ENCODE measurements at regions not wholly inside any gene's neighbourhood (a gene's known extent, or its start where the extent isn't known, plus 50 kb on each side); places are given as distances from the start of the nearest gene placed in this dataset.

- Histone ChIP-seq H3K36me3 (ENCODE audit: insufficient read depth, low read length) (no peaks in the 10 kb centered on the region), H3K9me3 (ENCODE audit: control insufficient read depth, insufficient read depth, low read length) (no peaks in the 10 kb centered on the region), H3K4me1 (ENCODE audit: insufficient read depth, low read length) (peaks cover 9% of the 10 kb centered on the region; the same call in 1 of the 2 replicates), H3K9ac (ENCODE audit: low read depth, low read length) (no peak overlapping the region)
Observed at GRCh38 chr4:175385797-175386196, 426.3 kb downstream of the GPM6A start.

- H3K36me3 ChIP-seq (ENCODE audit: insufficient read depth, low read length) = no peaks in the 10 kb centered on the region
- no peaks in the 10 kb centered on the region for H3K9me3 ChIP-seq (ENCODE audit: control insufficient read depth, insufficient read depth, low read length)
- no peak overlapping the region; the same call in 1 of the 2 replicates for H3K9ac ChIP-seq (ENCODE audit: low read depth, low read length)
- peaks cover 9% of the 10 kb centered on the region; the same call in 1 of the 2 replicates for H3K4me1 ChIP-seq (ENCODE audit: insufficient read depth, low read length)
Observed at GRCh38 chr4:175386776-175387507, 425.1 kb downstream of the GPM6A start.

GRCh38 chr4:175394208-175394607 lies 417.9 kb downstream of the GPM6A start:
- Histone ChIP-seq H3K9ac (ENCODE audit: low read depth, low read length) (no peak overlapping the region), H3K9me3 (ENCODE audit: control insufficient read depth, insufficient read depth, low read length) (no peaks in the 10 kb centered on the region), H3K4me1 (ENCODE audit: insufficient read depth, low read length) (no peaks in the 10 kb centered on the region), H3K36me3 (ENCODE audit: insufficient read depth, low read length) (no peaks in the 10 kb centered on the region)

- H3K9me3 ChIP-seq (ENCODE audit: control insufficient read depth, insufficient read depth, low read length) = no peaks in the 10 kb centered on the region
Observed at GRCh38 chr4:175405961-175406360, 406.1 kb downstream of the GPM6A start.

GRCh38 chr4:175407926-175408325 lies 404.1 kb downstream of the GPM6A start:
- Histone ChIP-seq H3K9ac (ENCODE audit: low read depth, low read length) (no peak overlapping the region), H3K9me3 (ENCODE audit: control insufficient read depth, insufficient read depth, low read length) (no peaks in the 10 kb centered on the region), H3K4me1 (ENCODE audit: insufficient read depth, low read length) (no peaks in the 10 kb centered on the region; the same call in 1 of the 2 replicates), H3K36me3 (ENCODE audit: insufficient read depth, low read length) (no peaks in the 10 kb centered on the region)

More at GRCh38 chr4:175405961-175406360, 406.1 kb downstream of the GPM6A start:
- Histone ChIP-seq H3K4me1 (ENCODE audit: insufficient read depth, low read length) (no peaks in the 10 kb centered on the region; the same call in 1 of the 2 replicates), H3K36me3 (ENCODE audit: insufficient read depth, low read length) (no peaks in the 10 kb centered on the region), H3K9ac (ENCODE audit: low read depth, low read length) (no peak overlapping the region)

- Histone ChIP-seq H3K4me1 (ENCODE audit: insufficient read depth, low read length) (no peaks in the 10 kb centered on the region; the same call in 1 of the 2 replicates), H3K36me3 (ENCODE audit: insufficient read depth, low read length) (no peaks in the 10 kb centered on the region), H3K9me3 (ENCODE audit: control insufficient read depth, insufficient read depth, low read length) (no peaks in the 10 kb centered on the region; the same call in 1 of the 2 replicates), H3K9ac (ENCODE audit: low read depth, low read length) (no peak overlapping the region)
Observed at GRCh38 chr4:175411251-175411650, 400.8 kb downstream of the GPM6A start.

- Histone ChIP-seq H3K9me3 (ENCODE audit: control insufficient read depth, insufficient read depth, low read length) (no peaks in the 10 kb centered on the region; the same call in 1 of the 2 replicates), H3K9ac (ENCODE audit: low read depth, low read length) (no peak overlapping the region), H3K4me1 (ENCODE audit: insufficient read depth, low read length) (no peaks in the 10 kb centered on the region; the same call in 1 of the 2 replicates), H3K36me3 (ENCODE audit: insufficient read depth, low read length) (no peaks in the 10 kb centered on the region)
Observed at GRCh38 chr4:175412161-175412560, 399.9 kb downstream of the GPM6A start.

- H3K36me3 ChIP-seq (ENCODE audit: insufficient read depth, low read length) = no peaks in the 10 kb centered on the region
- H3K9me3 ChIP-seq (ENCODE audit: control insufficient read depth, insufficient read depth, low read length) = no peaks in the 10 kb centered on the region; the same call in 1 of the 2 replicates
- no peaks in the 10 kb centered on the region; the same call in 1 of the 2 replicates for H3K4me1 ChIP-seq (ENCODE audit: insufficient read depth, low read length)
- H3K9ac ChIP-seq (ENCODE audit: low read depth, low read length) = no peak overlapping the region
Observed at GRCh38 chr4:175412746-175413145, 399.3 kb downstream of the GPM6A start.

GRCh38 chr4:175413561-175413960 lies 398.5 kb downstream of the GPM6A start:
- H3K9ac ChIP-seq (ENCODE audit: low read depth, low read length) = no peak overlapping the region
- no peaks in the 10 kb centered on the region; the same call in 1 of the 2 replicates for H3K4me1 ChIP-seq (ENCODE audit: insufficient read depth, low read length)
- H3K9me3 ChIP-seq (ENCODE audit: control insufficient read depth, insufficient read depth, low read length) = no peaks in the 10 kb centered on the region; the same call in 1 of the 2 replicates
- H3K36me3 ChIP-seq (ENCODE audit: insufficient read depth, low read length) = no peaks in the 10 kb centered on the region

GRCh38 chr4:175414602-175415001 lies 397.5 kb downstream of the GPM6A start:
- Histone ChIP-seq H3K36me3 (ENCODE audit: insufficient read depth, low read length) (no peaks in the 10 kb centered on the region), H3K9ac (ENCODE audit: low read depth, low read length) (no peak overlapping the region), H3K4me1 (ENCODE audit: insufficient read depth, low read length) (no peaks in the 10 kb centered on the region; the same call in 1 of the 2 replicates), H3K9me3 (ENCODE audit: control insufficient read depth, insufficient read depth, low read length) (no peaks in the 10 kb centered on the region; the same call in 1 of the 2 replicates)

GRCh38 chr4:175418516-175418915 lies 393.5 kb downstream of the GPM6A start:
- H3K9me3 ChIP-seq (ENCODE audit: control insufficient read depth, insufficient read depth, low read length) = no peaks in the 10 kb centered on the region; the same call in 1 of the 2 replicates
- no peak overlapping the region for H3K9ac ChIP-seq (ENCODE audit: low read depth, low read length)
- H3K36me3 ChIP-seq (ENCODE audit: insufficient read depth, low read length) = no peaks in the 10 kb centered on the region
- peaks cover 5% of the 10 kb centered on the region; the same call in 1 of the 2 replicates for H3K4me1 ChIP-seq (ENCODE audit: insufficient read depth, low read length)

- Histone ChIP-seq H3K9ac (ENCODE audit: low read depth, low read length) (no peak overlapping the region; the same call in 1 of the 2 replicates), H3K9me3 (ENCODE audit: control insufficient read depth, insufficient read depth, low read length) (no peaks in the 10 kb centered on the region; the same call in 1 of the 2 replicates), H3K4me1 (ENCODE audit: insufficient read depth, low read length) (peaks cover 5% of the 10 kb centered on the region; the same call in 1 of the 2 replicates), H3K36me3 (ENCODE audit: insufficient read depth, low read length) (no peaks in the 10 kb centered on the region)
Observed at GRCh38 chr4:175419236-175419718, 392.8 kb downstream of the GPM6A start.

- Histone ChIP-seq H3K36me3 (ENCODE audit: insufficient read depth, low read length) (no peaks in the 10 kb centered on the region), H3K4me1 (ENCODE audit: insufficient read depth, low read length) (peaks cover 5% of the 10 kb centered on the region; the same call in 1 of the 2 replicates), H3K9ac (ENCODE audit: low read depth, low read length) (no peak overlapping the region), H3K9me3 (ENCODE audit: control insufficient read depth, insufficient read depth, low read length) (no peaks in the 10 kb centered on the region)
Observed at GRCh38 chr4:175421506-175421905, 390.6 kb downstream of the GPM6A start.

GRCh38 chr4:175422331-175422730 lies 389.7 kb downstream of the GPM6A start:
- Histone ChIP-seq H3K4me1 (ENCODE audit: insufficient read depth, low read length) (peaks cover 5% of the 10 kb centered on the region; the same call in 1 of the 2 replicates), H3K9me3 (ENCODE audit: control insufficient read depth, insufficient read depth, low read length) (no peaks in the 10 kb centered on the region), H3K36me3 (ENCODE audit: insufficient read depth, low read length) (no peaks in the 10 kb centered on the region), H3K9ac (ENCODE audit: low read depth, low read length) (no peak overlapping the region)

GRCh38 chr4:175424111-175424510 lies 388.0 kb downstream of the GPM6A start:
- Histone ChIP-seq H3K9ac (ENCODE audit: low read depth, low read length) (no peak overlapping the region), H3K4me1 (ENCODE audit: insufficient read depth, low read length) (peaks cover 5% of the 10 kb centered on the region; the same call in 1 of the 2 replicates), H3K9me3 (ENCODE audit: control insufficient read depth, insufficient read depth, low read length) (no peaks in the 10 kb centered on the region), H3K36me3 (ENCODE audit: insufficient read depth, low read length) (no peaks in the 10 kb centered on the region)

Measured in ES-I3 (cell line).